Peyer's patch (tissue), 4 donors: ENCODE measurements at regions not wholly inside any gene's neighbourhood (a gene's known extent, or its start where the extent isn't known, plus 50 kb on each side); places are given as distances from the start of the nearest gene placed in this dataset.

Source experiments
- DNase-seq, 3 donors: peaks; one replicate each; pipeline ENCODE4 v3.0.0-alpha.2; 2017 to 2019
- H3K27ac ChIP-seq, 4 donors: fragments of 200-600 bp; sonication (generic); one replicate each; pipeline ENCODE4 v1.5.1; 2016 to 2019
- H3K27me3 ChIP-seq, 2 donors: fragments of 200-600 bp; sonication (generic); one replicate each; pipeline ENCODE4 v1.5.1; 2019
- H3K36me3 ChIP-seq, 3 donors: fragments of 200-600 bp; sonication (generic); one replicate each; pipeline ENCODE4 v1.5.1; 2016 to 2019
- H3K4me1 ChIP-seq, 4 donors: fragments of 200-600 bp; sonication (generic); one replicate each; pipeline ENCODE4 v1.5.1; 2016 to 2019
- H3K4me3 ChIP-seq, 4 donors: fragments of 200-600 bp; sonication (generic); 1 replicate in 3 of 4; 2 replicates in 1 of 4; pipeline ENCODE4 v1.5.1; 2016 to 2019; ENCODE audit warnings: mild to moderate bottlenecking in 1 of 4
- H3K9me3 ChIP-seq, 4 donors: fragments of 200-600 bp; sonication (generic); one replicate each; pipeline ENCODE4 v1.5.1; 2016 to 2019; ENCODE audit warnings: mild to moderate bottlenecking in 1 of 4
- POLR2A ChIP-seq, 2 donors: fragments of 450-650 bp; IDR thresholded peaks; one replicate each; pipeline ENCODE4 v1.5.1; 2017; ENCODE audit warnings: antibody characterized with exemption in 2 of 2, mild to moderate bottlenecking in 2 of 2, moderate library complexity in 2 of 2
- TF ChIP-seq, protein P1 (sequence below), 6 experiments: fragments of 450-650 bp in 4 of 6; fragments of 200-600 bp in 2 of 6; sonication (generic) in 1 of 6; IDR thresholded peaks; one replicate each; pipeline ENCODE4 v1.5.1; 2017 to 2019; ENCODE audit warnings: antibody characterized with exemption in 6 of 6, mild to moderate bottlenecking in 3 of 6, moderate library complexity in 1 of 6

DNA sequence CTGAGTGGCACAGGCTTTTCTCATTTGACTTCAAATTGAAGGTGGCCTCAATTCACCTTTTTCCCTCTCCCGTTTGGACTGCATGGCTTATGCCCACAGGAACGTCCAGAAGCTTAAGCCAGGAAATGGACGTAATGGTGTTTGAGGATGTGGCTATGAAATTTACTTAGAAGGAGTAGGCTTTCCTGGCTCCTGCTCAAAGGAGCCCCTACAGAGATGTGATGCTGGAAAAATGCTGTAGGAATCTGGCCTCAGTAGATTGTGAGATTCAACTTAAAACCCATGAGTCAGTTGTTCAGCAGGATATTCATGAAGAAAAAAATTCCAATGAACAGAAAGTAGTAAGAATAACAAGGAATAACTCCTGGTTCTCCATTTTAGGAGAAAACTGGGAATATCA, 129.0 kb downstream of the ICOS start:
- Histone ChIP-seq H3K9me3 (no peaks in the 10 kb centered on the region), H3K27ac (no peak overlapping the region), H3K4me1 (no peaks in the 10 kb centered on the region), H3K36me3 (no peaks in the 10 kb centered on the region), H3K4me3 (no peak overlapping the region), H3K27me3 (no peaks in the 10 kb centered on the region)
- TF ChIP-seq, protein P1, sequence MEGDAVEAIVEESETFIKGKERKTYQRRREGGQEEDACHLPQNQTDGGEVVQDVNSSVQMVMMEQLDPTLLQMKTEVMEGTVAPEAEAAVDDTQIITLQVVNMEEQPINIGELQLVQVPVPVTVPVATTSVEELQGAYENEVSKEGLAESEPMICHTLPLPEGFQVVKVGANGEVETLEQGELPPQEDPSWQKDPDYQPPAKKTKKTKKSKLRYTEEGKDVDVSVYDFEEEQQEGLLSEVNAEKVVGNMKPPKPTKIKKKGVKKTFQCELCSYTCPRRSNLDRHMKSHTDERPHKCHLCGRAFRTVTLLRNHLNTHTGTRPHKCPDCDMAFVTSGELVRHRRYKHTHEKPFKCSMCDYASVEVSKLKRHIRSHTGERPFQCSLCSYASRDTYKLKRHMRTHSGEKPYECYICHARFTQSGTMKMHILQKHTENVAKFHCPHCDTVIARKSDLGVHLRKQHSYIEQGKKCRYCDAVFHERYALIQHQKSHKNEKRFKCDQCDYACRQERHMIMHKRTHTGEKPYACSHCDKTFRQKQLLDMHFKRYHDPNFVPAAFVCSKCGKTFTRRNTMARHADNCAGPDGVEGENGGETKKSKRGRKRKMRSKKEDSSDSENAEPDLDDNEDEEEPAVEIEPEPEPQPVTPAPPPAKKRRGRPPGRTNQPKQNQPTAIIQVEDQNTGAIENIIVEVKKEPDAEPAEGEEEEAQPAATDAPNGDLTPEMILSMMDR (IDR thresholded peaks at IDR 0.05): no peak
- no peak for TF ChIP-seq POLR2A (IDR thresholded peaks at IDR 0.05)
- DNase-seq: no peak

DNA sequence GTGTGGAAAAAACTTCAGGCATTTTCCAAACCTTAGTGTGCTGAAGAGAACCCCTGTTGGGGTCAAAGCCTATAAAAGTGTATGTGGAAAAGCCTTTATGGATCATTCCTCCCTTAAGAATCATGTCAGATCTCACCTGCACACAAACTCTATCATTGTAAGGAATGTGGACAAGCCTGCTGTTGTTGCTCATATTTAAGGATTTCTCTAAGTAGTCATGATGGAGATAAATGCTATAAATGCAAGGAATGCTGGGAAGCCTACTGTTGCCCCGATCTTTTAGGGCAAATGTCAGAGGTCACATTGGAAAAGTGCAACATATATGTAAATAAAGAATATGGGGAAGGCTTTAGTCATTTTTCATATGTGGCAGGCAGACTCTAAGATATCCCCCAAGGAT, 129.5 kb downstream of the ICOS start:
- no peaks in the 10 kb centered on the region for H3K4me1 ChIP-seq
- TF ChIP-seq, protein P1 (IDR thresholded peaks at IDR 0.05): no peak
- TF ChIP-seq POLR2A (IDR thresholded peaks at IDR 0.05): no peak
- no peak for DNase-seq
- no peak overlapping the region for H3K4me3 ChIP-seq
- H3K27ac ChIP-seq: no peak overlapping the region
- H3K27me3 ChIP-seq: no peaks in the 10 kb centered on the region
- no peaks in the 10 kb centered on the region for H3K36me3 ChIP-seq
- H3K9me3 ChIP-seq: no peaks in the 10 kb centered on the region

GRCh38 chr2:204069804-204070203, 133.2 kb downstream of the ICOS start:
- Histone ChIP-seq H3K4me3 (no peak overlapping the region), H3K27ac (no peak overlapping the region), H3K9me3 (no peaks in the 10 kb centered on the region), H3K27me3 (no peaks in the 10 kb centered on the region), H3K36me3 (no peaks in the 10 kb centered on the region), H3K4me1 (no peaks in the 10 kb centered on the region)
- TF ChIP-seq, protein P1 (IDR thresholded peaks at IDR 0.05): no peak
- TF ChIP-seq POLR2A (IDR thresholded peaks at IDR 0.05): no peak
- no peak for DNase-seq

DNA sequence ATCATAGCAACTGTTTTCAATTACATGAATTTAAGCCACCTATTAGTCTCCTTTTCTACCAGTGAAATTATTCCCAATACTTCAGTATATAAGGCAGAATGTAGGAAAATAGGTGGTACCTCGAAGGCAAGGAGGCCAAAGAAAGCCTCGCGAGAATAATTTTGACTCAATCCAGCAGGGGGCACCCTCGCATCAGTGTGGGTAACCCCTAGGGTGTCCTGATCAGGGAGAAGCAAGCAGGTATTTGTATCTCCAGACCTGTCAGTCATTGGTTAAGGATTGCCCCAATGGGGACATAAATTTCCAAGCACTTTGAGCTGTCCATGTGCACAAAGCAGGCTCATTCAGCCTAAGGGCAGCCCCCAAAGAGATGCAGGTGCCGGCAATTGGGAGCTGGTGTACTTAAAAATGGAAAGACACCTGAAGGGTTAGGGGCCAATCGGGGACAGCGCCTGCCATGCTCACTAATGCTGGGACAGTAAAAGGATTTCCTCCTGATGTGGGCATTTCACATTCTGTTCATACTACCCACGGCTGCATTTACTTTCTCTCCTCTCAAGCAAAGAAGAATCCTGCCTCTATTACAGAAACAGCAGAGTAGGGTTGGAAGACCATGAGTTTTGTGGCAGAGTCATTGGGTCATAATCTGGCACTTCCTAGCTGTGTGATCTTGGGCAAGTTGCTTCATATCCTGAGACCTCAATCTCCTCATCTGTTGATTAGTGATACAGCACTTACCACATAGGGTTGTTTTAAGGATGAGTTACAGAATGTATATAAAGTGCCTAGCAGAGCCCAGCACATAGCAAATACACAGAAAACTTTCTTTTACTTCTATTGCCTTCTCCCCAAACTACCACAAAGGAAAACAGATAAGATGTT, 136.1 kb downstream of the ICOS start:
- Histone ChIP-seq H3K27ac (no peak overlapping the region), H3K4me3 (no peak overlapping the region), H3K4me1 (no peaks in the 10 kb centered on the region), H3K27me3 (no peaks in the 10 kb centered on the region), H3K9me3 (no peaks in the 10 kb centered on the region), H3K36me3 (no peaks in the 10 kb centered on the region)
- peak in 2 of 3 donors; percentile 48 to 62 for DNase-seq
- TF ChIP-seq, protein P1 (IDR thresholded peaks at IDR 0.05): peak in 4 of 6 experiments; percentile 32 to 43 (median 36)
- no peak for TF ChIP-seq POLR2A (IDR thresholded peaks at IDR 0.05)

- Histone ChIP-seq H3K27ac (no peak overlapping the region), H3K27me3 (no peaks in the 10 kb centered on the region), H3K9me3 (no peaks in the 10 kb centered on the region), H3K4me3 (no peak overlapping the region), H3K4me1 (no peaks in the 10 kb centered on the region), H3K36me3 (no peaks in the 10 kb centered on the region)
- no peak for TF ChIP-seq POLR2A (IDR thresholded peaks at IDR 0.05)
- TF ChIP-seq, protein P1 (IDR thresholded peaks at IDR 0.05): no peak
- no peak for DNase-seq
Measured at GRCh38 chr2:204074456-204074855, 137.9 kb downstream of the ICOS start.
